22Rv1 (cell line): ENCODE measurements at regions not wholly inside any gene's neighbourhood (a gene's known extent, or its start where the extent isn't known, plus 50 kb on each side); places are given as distances from the start of the nearest gene placed in this dataset.

Experiments
- ZFX ChIP-seq: fragments of 450-650 bp; IDR thresholded peaks from 2 replicates; pipeline ENCODE4 v1.6.1; 2017; ENCODE audit warnings: antibody characterized with exemption, borderline replicate concordance
- TF ChIP-seq, protein P1 (sequence below): fragments of 450-650 bp; IDR thresholded peaks from 2 replicates; pipeline ENCODE4 v1.5.1; 2017; ENCODE audit warnings: mild to moderate bottlenecking

DNA sequence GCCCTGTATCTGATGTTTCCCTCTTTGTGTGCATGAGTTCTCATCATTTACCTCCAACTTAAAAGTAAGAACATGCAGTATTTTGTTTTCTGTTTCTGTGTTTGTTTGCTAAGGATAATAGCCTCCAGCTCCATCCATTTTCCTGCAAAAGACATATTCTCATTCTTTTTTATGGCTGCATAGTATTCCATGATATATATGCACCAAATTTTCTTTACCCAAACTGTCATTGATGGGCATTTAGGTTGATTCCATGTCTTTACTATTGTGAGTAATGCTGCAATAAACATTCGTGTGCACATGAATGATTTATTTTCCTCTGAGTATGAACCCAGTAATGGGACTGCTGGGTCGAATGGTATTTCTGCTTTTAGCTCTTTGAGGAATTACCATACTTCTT is 163.4 kb downstream of the TMEM26 start:
- TF ChIP-seq, protein P1, sequence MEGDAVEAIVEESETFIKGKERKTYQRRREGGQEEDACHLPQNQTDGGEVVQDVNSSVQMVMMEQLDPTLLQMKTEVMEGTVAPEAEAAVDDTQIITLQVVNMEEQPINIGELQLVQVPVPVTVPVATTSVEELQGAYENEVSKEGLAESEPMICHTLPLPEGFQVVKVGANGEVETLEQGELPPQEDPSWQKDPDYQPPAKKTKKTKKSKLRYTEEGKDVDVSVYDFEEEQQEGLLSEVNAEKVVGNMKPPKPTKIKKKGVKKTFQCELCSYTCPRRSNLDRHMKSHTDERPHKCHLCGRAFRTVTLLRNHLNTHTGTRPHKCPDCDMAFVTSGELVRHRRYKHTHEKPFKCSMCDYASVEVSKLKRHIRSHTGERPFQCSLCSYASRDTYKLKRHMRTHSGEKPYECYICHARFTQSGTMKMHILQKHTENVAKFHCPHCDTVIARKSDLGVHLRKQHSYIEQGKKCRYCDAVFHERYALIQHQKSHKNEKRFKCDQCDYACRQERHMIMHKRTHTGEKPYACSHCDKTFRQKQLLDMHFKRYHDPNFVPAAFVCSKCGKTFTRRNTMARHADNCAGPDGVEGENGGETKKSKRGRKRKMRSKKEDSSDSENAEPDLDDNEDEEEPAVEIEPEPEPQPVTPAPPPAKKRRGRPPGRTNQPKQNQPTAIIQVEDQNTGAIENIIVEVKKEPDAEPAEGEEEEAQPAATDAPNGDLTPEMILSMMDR = no peak
- no peak for TF ChIP-seq ZFX
